Adrenal gland (tissue), 9 donors: ENCODE measurements at regions not wholly inside any gene's neighbourhood (a gene's known extent, or its start where the extent isn't known, plus 50 kb on each side); places are given as distances from the start of the nearest gene placed in this dataset.
"Not testable (repeated sequence)": the region's sequence is repeated elsewhere in the genome, so short reads cannot be mapped to it uniquely, and the experiment has no call there.

Source experiments
- DNase-seq, 7 donors: peaks; one replicate each; pipeline ENCODE4 v3.0.0-alpha.2; 2019 to 2020
- H3K27ac ChIP-seq, 5 donors: fragments of 200-600 bp; sonication (generic) in 4 of 5; 1 replicate in 3 of 5; 2 replicates in 2 of 5; pipeline versions ENCODE4 v1.5.1 to v1.8.0; 2016 to 2020; ENCODE audit warnings: mild to moderate bottlenecking in 1 of 5
- H3K27me3 ChIP-seq: fragments of 200-600 bp; 2 replicates; pipeline ENCODE4 v1.8.0; 2021
- H3K36me3 ChIP-seq, 2 donors: fragments of 200-600 bp; replicated peaks in 1 of 2; 1 replicate in 1 of 2; 2 replicates in 1 of 2; pipeline versions ENCODE4 v1.5.1 to v1.8.0; 2018 to 2022
- H3K4me1 ChIP-seq, 2 donors: fragments of 200-600 bp; replicated peaks in 1 of 2; 1 replicate in 1 of 2; 2 replicates in 1 of 2; pipeline versions ENCODE4 v1.5.1 to v1.8.0; 2018 to 2021
- H3K4me3 ChIP-seq, 4 donors: fragments of 200-600 bp; sonication (generic) in 3 of 4; one replicate each; pipeline ENCODE4 v1.5.1; 2016 to 2018
- H3K9me3 ChIP-seq, 3 donors: fragments of 200-600 bp; sonication (generic) in 1 of 3; replicated peaks in 1 of 3; 1 replicate in 2 of 3; 2 replicates in 1 of 3; pipeline versions ENCODE4 v1.5.1 to v1.8.0; 2016 to 2021
- CTCF ChIP-seq, 6 experiments: fragments of 450-650 bp in 4 of 6; fragments of 200-600 bp in 2 of 6; sonication (generic) in 1 of 6; IDR thresholded peaks; 1 replicate in 5 of 6; 2 replicates in 1 of 6; pipeline versions ENCODE4 v1.5.1 to v1.8.0; 2016 to 2021; ENCODE audit warnings: antibody characterized with exemption in 6 of 6, mild to moderate bottlenecking in 2 of 6, moderate library complexity in 1 of 6
- POLR2A ChIP-seq, 2 donors: fragments of 450-650 bp; IDR thresholded peaks; one replicate each; pipeline ENCODE4 v1.6.1; 2017; ENCODE audit warnings: antibody characterized with exemption in 2 of 2, mild to moderate bottlenecking in 2 of 2, moderate library complexity in 1 of 2
- WGBS, 4 donors: extraction: QIAGEN DNeasy Blood & Tissue Kit in 2 of 4; methylation state at CpG; one replicate each; pipeline versions ENCODE4 v1.1.5 to v1.1.7; 2013 to 2017; 5-methylcytosine and 5-hydroxymethylcytosine counted together
- intact Hi-C, 2 donors: fragments of 100-400 bp; cut with DNase I; formaldehyde crosslinking; loops; one replicate each; pipeline versions ENCODE4 v1.14.1 to v1.15.0; 2022 to 2023
- donor health status: healthy with polysubstance abuse.
- donor health status: Bipolar disorder and iron deficiency.
- donor health status: DM: yes; HTN: yes; CAD: no.
- donor health status: DM: no; HTN: no; CAD: no.
- donor health status: DM: no; HTN: no; CAD: no.

GRCh38 chr5:24167806-24168205 lies 477.0 kb downstream of the CDH10 start:
- Histone ChIP-seq H3K27me3 (no peaks in the 10 kb centered on the region), H3K4me3 (no peak overlapping the region), H3K36me3 (no peaks in the 10 kb centered on the region), H3K9me3 (no peaks in the 10 kb centered on the region), H3K4me1 (no peaks in the 10 kb centered on the region), H3K27ac (no peak overlapping the region)
- TF ChIP-seq CTCF (IDR thresholded peaks at IDR 0.05) = no peak
- TF ChIP-seq POLR2A (IDR thresholded peaks at IDR 0.05) = no peak
- intact Hi-C loops = no loop called here
- DNase-seq = no peak

- 87 to 92% (median 89%) methylated on average over 16 of the region's 16 CpGs for WGBS, 4 donors
- H3K27me3 ChIP-seq = no peaks in the 10 kb centered on the region
- TF ChIP-seq POLR2A (IDR thresholded peaks at IDR 0.05) (no peak), CTCF (IDR thresholded peaks at IDR 0.05) (no peak)
- H3K36me3 ChIP-seq = no peaks in the 10 kb centered on the region
- DNase-seq = no peak
- no peaks in the 10 kb centered on the region for H3K9me3 ChIP-seq
- H3K4me1 ChIP-seq = no peaks in the 10 kb centered on the region
- no peak overlapping the region for H3K27ac ChIP-seq
- H3K4me3 ChIP-seq = no peak overlapping the region
- intact Hi-C loops = no loop called here
These were observed 474.8 kb downstream of the CDH10 start for GRCh38 chr5:24170026-24170425.

- H3K27ac ChIP-seq, H3K36me3 ChIP-seq, H3K9me3 ChIP-seq, H3K4me3 ChIP-seq, intact Hi-C loops, DNase-seq, H3K4me1 ChIP-seq, H3K27me3 ChIP-seq: not testable (repeated sequence)
- 66 to 81% (median 71%) methylated on average over 2 of the region's 2 CpGs for WGBS, 4 donors
These were observed 473.8 kb downstream of the CDH10 start for GRCh38 chr5:24170930-24171329.

GRCh38 chr5:24177821-24178220 lies 467.0 kb downstream of the CDH10 start:
- intact Hi-C loops = no loop called here
- TF ChIP-seq CTCF (IDR thresholded peaks at IDR 0.05) (no peak), POLR2A (IDR thresholded peaks at IDR 0.05) (no peak)
- 78 to 84% (median 79%) methylated on average over 4 of the region's 4 CpGs for WGBS, 4 donors

GRCh38 chr5:24183981-24184380 lies 460.8 kb downstream of the CDH10 start:
- no peak for DNase-seq
- intact Hi-C loops = no loop called here
- H3K9me3 ChIP-seq = no peaks in the 10 kb centered on the region
- no peaks in the 10 kb centered on the region for H3K27me3 ChIP-seq
- 76 to 83% (median 79%) methylated on average over 2 of the region's 2 CpGs for WGBS, 4 donors
- no peak overlapping the region for H3K27ac ChIP-seq
- TF ChIP-seq CTCF (IDR thresholded peaks at IDR 0.05) = no peak
- TF ChIP-seq POLR2A (IDR thresholded peaks at IDR 0.05) = no peak
- no peak overlapping the region for H3K4me3 ChIP-seq
- no peaks in the 10 kb centered on the region for H3K4me1 ChIP-seq
- no peaks in the 10 kb centered on the region for H3K36me3 ChIP-seq

More at GRCh38 chr5:24177821-24178220, 467.0 kb downstream of the CDH10 start:
- H3K36me3 ChIP-seq = no peaks in the 10 kb centered on the region
- H3K27me3 ChIP-seq = no peaks in the 10 kb centered on the region
- H3K4me1 ChIP-seq = no peaks in the 10 kb centered on the region
- H3K27ac ChIP-seq = no peak overlapping the region
- no peak for DNase-seq
- no peak overlapping the region for H3K4me3 ChIP-seq
- peaks cover 0 to 6% (median 0%) of the 10 kb centered on the region in 3 donors for H3K9me3 ChIP-seq
